ENCODE measurements at regions not wholly inside any gene's neighbourhood (a gene's known extent, or its start where the extent isn't known, plus 50 kb on each side); places are given as distances from the start of the nearest gene placed in this dataset.

DNA sequence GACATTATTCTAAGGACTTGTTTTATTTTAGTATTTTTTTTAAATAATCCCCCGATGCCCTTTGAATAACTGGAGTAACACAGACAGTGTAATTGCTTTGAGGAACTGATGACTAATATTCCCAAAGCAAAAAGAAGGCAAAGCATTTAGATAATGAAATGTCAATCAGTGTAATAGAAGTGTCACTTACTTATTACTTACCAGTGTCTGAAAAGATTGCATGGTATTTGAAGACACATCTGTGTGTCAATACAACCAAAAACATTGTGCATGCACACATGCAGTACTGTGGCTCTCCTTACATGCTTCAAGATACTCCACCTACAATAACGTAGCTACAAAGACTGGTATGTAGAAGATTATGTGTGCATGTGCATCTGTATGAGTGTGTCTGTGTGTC, 264.0 kb upstream of the ANO5 start:
- CTCF ChIA-PET: interaction anchor here (1.5 to 1.8 kb wide), 2 partner anchors 16 to 24 kb away, joined by 4 to 5 read pairs; no protein-coding TSS in a partner anchor
- H3K79me2 ChIP-seq (ENCODE audit: insufficient read depth): no peaks in the 10 kb centered on the region
- no peak overlapping the region for H3K9ac ChIP-seq
- no peaks in the 10 kb centered on the region for H3K36me3 ChIP-seq (replicated peaks in 1 of 2; ENCODE audit: control insufficient read depth in 1 of 2, insufficient read depth in 2 of 2, low read length in 1 of 2)
- H2AFZ ChIP-seq (ENCODE audit: low read depth): no peak overlapping the region
- H3K4me2 ChIP-seq: no peak overlapping the region
- peak overlapping the region in 1 of 2 experiments; percentile 53; a peak in 2 of 4 replicates for H3K27ac ChIP-seq (ENCODE audit: low read depth in 2 of 2, low read length in 1 of 2)
- POLR2A ChIA-PET: no interaction called here
- H3K4me1 ChIP-seq (ENCODE audit: control insufficient read depth in 1 of 2, insufficient read depth in 2 of 2, low read depth in 1 of 2, low read length in 1 of 2): peaks cover 0 to 8% of the 10 kb centered on the region in 2 experiments; a peak in 1 of 4 replicates
- DNase-seq: no peak
- no peak overlapping the region for H3K4me3 ChIP-seq (ENCODE audit: low read depth in 2 of 2, low read length in 1 of 2)
- 29% methylated on average over 2 of the region's 2 CpGs for WGBS (ENCODE audit: low lambda C conversion rate)
- H4K20me1 ChIP-seq (ENCODE audit: insufficient read depth): no peaks in the 10 kb centered on the region
- H3F3A ChIP-seq (replicated peaks; ENCODE audit: insufficient read depth): no peaks in the 10 kb centered on the region
- TF ChIP-seq EP300 (IDR thresholded peaks at IDR 0.05; ENCODE audit: borderline replicate concordance in 1 of 2, low read depth in 1 of 2, low read length in 1 of 2) (no peak), FOXM1 (IDR thresholded peaks at IDR 0.05; ENCODE audit: low read depth) (no peak), TCF12 (IDR thresholded peaks at IDR 0.05) (no peak)
- TF ChIP-seq, protein P1, sequence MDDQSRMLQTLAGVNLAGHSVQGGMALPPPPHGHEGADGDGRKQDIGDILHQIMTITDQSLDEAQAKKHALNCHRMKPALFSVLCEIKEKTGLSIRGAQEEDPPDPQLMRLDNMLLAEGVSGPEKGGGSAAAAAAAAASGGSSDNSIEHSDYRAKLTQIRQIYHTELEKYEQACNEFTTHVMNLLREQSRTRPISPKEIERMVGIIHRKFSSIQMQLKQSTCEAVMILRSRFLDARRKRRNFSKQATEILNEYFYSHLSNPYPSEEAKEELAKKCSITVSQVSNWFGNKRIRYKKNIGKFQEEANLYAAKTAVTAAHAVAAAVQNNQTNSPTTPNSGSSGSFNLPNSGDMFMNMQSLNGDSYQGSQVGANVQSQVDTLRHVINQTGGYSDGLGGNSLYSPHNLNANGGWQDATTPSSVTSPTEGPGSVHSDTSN (IDR thresholded peaks at IDR 0.05): no peak
- TF ChIP-seq, protein P2, sequence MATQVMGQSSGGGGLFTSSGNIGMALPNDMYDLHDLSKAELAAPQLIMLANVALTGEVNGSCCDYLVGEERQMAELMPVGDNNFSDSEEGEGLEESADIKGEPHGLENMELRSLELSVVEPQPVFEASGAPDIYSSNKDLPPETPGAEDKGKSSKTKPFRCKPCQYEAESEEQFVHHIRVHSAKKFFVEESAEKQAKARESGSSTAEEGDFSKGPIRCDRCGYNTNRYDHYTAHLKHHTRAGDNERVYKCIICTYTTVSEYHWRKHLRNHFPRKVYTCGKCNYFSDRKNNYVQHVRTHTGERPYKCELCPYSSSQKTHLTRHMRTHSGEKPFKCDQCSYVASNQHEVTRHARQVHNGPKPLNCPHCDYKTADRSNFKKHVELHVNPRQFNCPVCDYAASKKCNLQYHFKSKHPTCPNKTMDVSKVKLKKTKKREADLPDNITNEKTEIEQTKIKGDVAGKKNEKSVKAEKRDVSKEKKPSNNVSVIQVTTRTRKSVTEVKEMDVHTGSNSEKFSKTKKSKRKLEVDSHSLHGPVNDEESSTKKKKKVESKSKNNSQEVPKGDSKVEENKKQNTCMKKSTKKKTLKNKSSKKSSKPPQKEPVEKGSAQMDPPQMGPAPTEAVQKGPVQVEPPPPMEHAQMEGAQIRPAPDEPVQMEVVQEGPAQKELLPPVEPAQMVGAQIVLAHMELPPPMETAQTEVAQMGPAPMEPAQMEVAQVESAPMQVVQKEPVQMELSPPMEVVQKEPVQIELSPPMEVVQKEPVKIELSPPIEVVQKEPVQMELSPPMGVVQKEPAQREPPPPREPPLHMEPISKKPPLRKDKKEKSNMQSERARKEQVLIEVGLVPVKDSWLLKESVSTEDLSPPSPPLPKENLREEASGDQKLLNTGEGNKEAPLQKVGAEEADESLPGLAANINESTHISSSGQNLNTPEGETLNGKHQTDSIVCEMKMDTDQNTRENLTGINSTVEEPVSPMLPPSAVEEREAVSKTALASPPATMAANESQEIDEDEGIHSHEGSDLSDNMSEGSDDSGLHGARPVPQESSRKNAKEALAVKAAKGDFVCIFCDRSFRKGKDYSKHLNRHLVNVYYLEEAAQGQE (IDR thresholded peaks at IDR 0.05; ENCODE audit: low read depth, low read length): no peak
- H3K27me3 ChIP-seq (ENCODE audit: insufficient read depth): no peaks in the 10 kb centered on the region
- H3K9me2 ChIP-seq: no peaks in the 10 kb centered on the region
- H3K9me3 ChIP-seq: no peaks in the 10 kb centered on the region

DNA sequence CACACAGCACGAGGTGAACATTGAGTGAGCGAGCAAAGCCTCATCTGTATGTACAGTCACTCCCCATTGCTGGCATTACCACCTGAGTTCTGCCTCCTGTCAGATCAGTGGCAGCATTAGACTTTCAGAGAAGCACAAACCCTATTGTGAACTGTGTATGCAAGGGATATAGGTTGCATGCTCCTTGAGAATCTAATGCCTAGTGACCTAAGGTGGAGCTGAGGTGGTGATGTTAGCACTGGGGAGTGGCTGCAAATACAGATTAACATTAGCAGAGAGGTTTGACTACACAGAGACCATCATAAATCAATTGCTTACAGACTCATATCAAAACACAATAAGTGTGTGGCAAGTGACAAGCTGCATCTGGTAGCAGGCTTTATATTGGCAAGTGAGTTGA, 262.5 kb upstream of the ANO5 start:
- TF ChIP-seq FOXJ3 (CRISPR knock-in tag; IDR thresholded peaks at IDR 0.05) (no peak), GATA2 (CRISPR knock-in tag; IDR thresholded peaks at IDR 0.05) (no peak), NRF1 (IDR thresholded peaks at IDR 0.05; ENCODE audit: low read depth, low read length) (no peak), RFX5 (IDR thresholded peaks at IDR 0.05; ENCODE audit: low read length) (no peak), TEAD4 (IDR thresholded peaks at IDR 0.05; ENCODE audit: borderline replicate concordance, insufficient read depth) (no peak), RAD21 (IDR thresholded peaks at IDR 0.05; ENCODE audit: low read length) (no peak), MXI1 (IDR thresholded peaks at IDR 0.05; ENCODE audit: low read depth, low read length) (no peak), FOSL2 (IDR thresholded peaks at IDR 0.05; ENCODE audit: borderline replicate concordance, low read depth) (no peak), TCF12 (IDR thresholded peaks at IDR 0.05) (no peak)
- TF ChIP-seq, protein P1 (IDR thresholded peaks at IDR 0.05): no peak
- no peaks in the 10 kb centered on the region for H3K79me2 ChIP-seq (ENCODE audit: insufficient read depth)
- WGBS (ENCODE audit: low lambda C conversion rate): 63% methylated on average over 2 of the region's 2 CpGs
- no peak overlapping the region for H3K9ac ChIP-seq
- no peaks in the 10 kb centered on the region for H3F3A ChIP-seq (replicated peaks; ENCODE audit: insufficient read depth)
- H4K20me1 ChIP-seq (ENCODE audit: insufficient read depth): no peaks in the 10 kb centered on the region
- CTCF ChIA-PET: interaction anchor here (0.7 kb wide), 1 partner anchor 21 kb away, joined by 3 read pairs; no protein-coding TSS in a partner anchor
- no peak overlapping the region for H3K4me3 ChIP-seq (ENCODE audit: low read depth in 2 of 2, low read length in 1 of 2)
- H3K27me3 ChIP-seq (ENCODE audit: insufficient read depth): no peaks in the 10 kb centered on the region
- peaks cover 0 to 8% of the 10 kb centered on the region in 2 experiments; a peak in 1 of 4 replicates for H3K4me1 ChIP-seq (ENCODE audit: control insufficient read depth in 1 of 2, insufficient read depth in 2 of 2, low read depth in 1 of 2, low read length in 1 of 2)
- no peak overlapping the region for H2AFZ ChIP-seq (ENCODE audit: low read depth)
- H3K4me2 ChIP-seq: no peak overlapping the region
- H3K36me3 ChIP-seq (replicated peaks in 1 of 2; ENCODE audit: control insufficient read depth in 1 of 2, insufficient read depth in 2 of 2, low read length in 1 of 2): no peaks in the 10 kb centered on the region
- no peaks in the 10 kb centered on the region for H3K9me2 ChIP-seq
- H3K27ac ChIP-seq (ENCODE audit: low read depth in 2 of 2, low read length in 1 of 2): peak overlapping the region in 1 of 2 experiments; percentile 34; a peak in 1 of 4 replicates
- POLR2A ChIA-PET: no interaction called here
- DNase-seq: no peak
- H3K9me3 ChIP-seq: no peaks in the 10 kb centered on the region
